CD4-positive, CD25-positive, alpha-beta regulatory T cell (primary cell): ENCODE measurements at regions not wholly inside any gene's neighbourhood (a gene's known extent, or its start where the extent isn't known, plus 50 kb on each side); places are given as distances from the start of the nearest gene placed in this dataset.

Experiments used
- ATAC-seq, 2 donors: fragments of 150-1000 bp; cut with Tn5 transposase; one replicate each; pipeline ENCODE4 v1.10.0; 2021; ENCODE audit warnings: low read depth in 2 of 2, moderate number of reproducible peaks in 2 of 2, moderate library complexity in 1 of 2
- DNase-seq, 3 donors: peaks; one replicate each; pipeline versions ENCODE4 v3.0.0 to v3.0.0-alpha.2; 2012 to 2022; ENCODE audit warnings: mixed read lengths in 1 of 3
- H3K27ac ChIP-seq: one replicate; pipeline ENCODE4 v1.7.0; 2013; ENCODE audit warnings: mild to moderate bottlenecking, low read length; ENCODE audit not compliant: insufficient read depth, poor library complexity, severe bottlenecking
- H3K27me3 ChIP-seq: one replicate; pipeline ENCODE4 v1.7.0; 2013; ENCODE audit warnings: low read length; ENCODE audit not compliant: control insufficient read depth, insufficient read depth
- H3K36me3 ChIP-seq: one replicate; pipeline ENCODE4 v1.7.0; 2013; ENCODE audit warnings: mild to moderate bottlenecking, low read length, moderate library complexity; ENCODE audit not compliant: control insufficient read depth, insufficient read depth
- H3K4me1 ChIP-seq: 2 replicates; pipeline ENCODE4 v1.7.0; 2013; ENCODE audit warnings: mild to moderate bottlenecking, low read length; ENCODE audit not compliant: insufficient read depth, control insufficient read depth, poor library complexity, severe bottlenecking
- H3K4me3 ChIP-seq: one replicate; pipeline ENCODE4 v1.7.0; 2013; ENCODE audit warnings: low read depth, mild to moderate bottlenecking, low read length, moderate library complexity
- H3K9me3 ChIP-seq, 2 experiments: 1 replicate in 1 of 2; 2 replicates in 1 of 2; pipeline ENCODE4 v1.7.0; 2013; ENCODE audit warnings: low read length in 2 of 2, mild to moderate bottlenecking in 1 of 2, moderate library complexity in 1 of 2; ENCODE audit not compliant: control insufficient read depth in 2 of 2
- H3K27ac Mint-ChIP-seq, 3 donors: one replicate each; pipeline ENCODE4 v1.8.0; 2020 to 2022; ENCODE audit warnings: mild to moderate bottlenecking in 3 of 3, mixed read lengths in 3 of 3, moderate library complexity in 2 of 3
- H3K27me3 Mint-ChIP-seq: one replicate; pipeline ENCODE4 v1.8.0; 2022; ENCODE audit warnings: mild to moderate bottlenecking, mixed read lengths
- H3K36me3 Mint-ChIP-seq: one replicate; pipeline ENCODE4 v1.8.0; 2020; ENCODE audit warnings: mixed read lengths
- H3K4me1 Mint-ChIP-seq, 4 donors: one replicate each; pipeline ENCODE4 v1.8.0; 2020 to 2022; ENCODE audit warnings: mixed read lengths in 4 of 4, mild to moderate bottlenecking in 1 of 4
- H3K4me3 Mint-ChIP-seq, 4 donors: one replicate each; pipeline ENCODE4 v1.8.0; 2020 to 2022; ENCODE audit warnings: mild to moderate bottlenecking in 4 of 4, mixed read lengths in 4 of 4, moderate library complexity in 3 of 4
- H3K9me3 Mint-ChIP-seq, 7 donors: one replicate each; pipeline ENCODE4 v1.8.0; 2020 to 2022; ENCODE audit warnings: mixed read lengths in 7 of 7, mild to moderate bottlenecking in 3 of 7, moderate library complexity in 2 of 7

- Mint-ChIP-seq H3K27ac (peak overlapping the region in 1 of 3 donors; percentile 23), H3K36me3 (no peaks in the 10 kb centered on the region), H3K9me3 (peaks cover 0 to 2% (median 0%) of the 10 kb centered on the region in 7 donors), H3K27me3 (no peaks in the 10 kb centered on the region), H3K4me1 (no peaks in the 10 kb centered on the region), H3K4me3 (no peak overlapping the region)
- Histone ChIP-seq H3K4me3 (no peak overlapping the region), H3K9me3 (no peaks in the 10 kb centered on the region), H3K36me3 (no peaks in the 10 kb centered on the region), H3K27me3 (no peaks in the 10 kb centered on the region), H3K4me1 (no peaks in the 10 kb centered on the region), H3K27ac (no peak overlapping the region)
- ATAC-seq: no peak
- no peak for DNase-seq
These were observed 123.3 kb upstream of the ST6GAL2 start for GRCh38 chr2:107009275-107009674.

DNA sequence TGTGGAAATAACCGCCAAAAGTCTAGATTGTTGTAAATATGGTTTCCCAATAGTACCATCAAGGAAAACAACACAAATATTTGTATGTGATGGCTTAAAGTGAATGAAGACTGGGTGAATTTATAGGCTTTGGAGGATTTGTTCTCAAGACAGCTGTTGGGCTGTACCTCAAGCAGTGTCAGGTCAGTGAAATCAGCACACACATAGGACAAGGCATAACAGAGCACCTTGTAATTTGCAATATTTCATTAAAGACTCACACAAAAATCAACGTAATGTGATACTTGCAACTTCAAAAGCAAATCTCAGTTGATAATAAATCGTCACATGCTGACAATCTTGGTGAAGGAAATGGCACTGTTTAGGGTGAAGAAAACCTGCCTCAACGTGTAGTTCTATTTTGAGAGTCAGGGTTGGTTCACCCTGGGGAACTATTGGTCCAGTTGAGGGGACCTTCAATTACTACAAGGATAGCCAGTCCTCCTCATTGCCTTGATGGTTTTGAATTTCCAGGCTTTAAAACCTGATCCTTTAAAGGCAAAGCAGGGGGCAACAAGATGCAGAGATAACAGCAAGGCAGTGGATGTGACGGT, 126.8 kb upstream of the ST6GAL2 start:
- Mint-ChIP-seq H3K27ac (no peak overlapping the region), H3K4me3 (no peak overlapping the region), H3K9me3 (peaks cover 0 to 1% (median 0%) of the 10 kb centered on the region in 7 donors), H3K27me3 (no peaks in the 10 kb centered on the region), H3K4me1 (no peaks in the 10 kb centered on the region), H3K36me3 (no peaks in the 10 kb centered on the region)
- Histone ChIP-seq H3K4me1 (no peaks in the 10 kb centered on the region), H3K4me3 (no peak overlapping the region), H3K36me3 (no peaks in the 10 kb centered on the region), H3K9me3 (no peaks in the 10 kb centered on the region), H3K27me3 (no peaks in the 10 kb centered on the region), H3K27ac (no peak overlapping the region)
- ATAC-seq: no peak
- no peak for DNase-seq

- Mint-ChIP-seq H3K36me3 (no peaks in the 10 kb centered on the region), H3K27me3 (no peaks in the 10 kb centered on the region), H3K27ac (no peak overlapping the region), H3K9me3 (no peaks in the 10 kb centered on the region), H3K4me3 (no peak overlapping the region), H3K4me1 (no peaks in the 10 kb centered on the region)
- Histone ChIP-seq H3K9me3 (no peaks in the 10 kb centered on the region), H3K4me3 (no peak overlapping the region), H3K27ac (no peak overlapping the region), H3K36me3 (no peaks in the 10 kb centered on the region), H3K27me3 (no peaks in the 10 kb centered on the region), H3K4me1 (no peaks in the 10 kb centered on the region)
- no peak for DNase-seq
- no peak for ATAC-seq
These were observed 127.9 kb upstream of the ST6GAL2 start for GRCh38 chr2:107013884-107014283.

DNA sequence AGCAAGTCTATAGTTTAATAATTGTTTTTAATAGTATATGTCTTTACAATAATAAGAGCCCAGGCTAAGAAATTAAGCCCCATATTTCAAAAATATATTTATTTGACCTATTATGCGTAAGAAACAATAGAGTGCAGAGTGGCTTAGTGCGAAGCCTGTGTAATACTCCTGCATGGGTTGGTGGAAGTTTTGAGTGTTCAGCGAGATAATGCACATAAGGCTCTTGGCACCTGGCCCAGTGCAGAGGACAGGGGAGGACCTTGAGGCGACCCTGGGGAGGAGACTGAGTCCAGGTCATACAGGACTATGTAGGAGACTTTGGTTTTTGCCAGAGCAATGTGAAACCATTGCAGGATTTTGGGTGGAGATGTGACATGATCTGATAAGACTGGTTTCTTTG, 132.4 kb upstream of the ST6GAL2 start:
- no peaks in the 10 kb centered on the region for H3K27me3 ChIP-seq
- H3K27ac Mint-ChIP-seq: no peak overlapping the region
- no peaks in the 10 kb centered on the region for H3K36me3 ChIP-seq
- no peaks in the 10 kb centered on the region for H3K9me3 ChIP-seq
- no peak for ATAC-seq
- H3K4me3 ChIP-seq: no peak overlapping the region
- no peaks in the 10 kb centered on the region for H3K27me3 Mint-ChIP-seq
- H3K4me1 ChIP-seq: no peaks in the 10 kb centered on the region
- no peaks in the 10 kb centered on the region for H3K4me1 Mint-ChIP-seq
- H3K27ac ChIP-seq: no peak overlapping the region
- DNase-seq: no peak
- no peak overlapping the region for H3K4me3 Mint-ChIP-seq
- H3K9me3 Mint-ChIP-seq: peaks cover 0 to 5% (median 0%) of the 10 kb centered on the region in 7 donors
- H3K36me3 Mint-ChIP-seq: no peaks in the 10 kb centered on the region

DNA sequence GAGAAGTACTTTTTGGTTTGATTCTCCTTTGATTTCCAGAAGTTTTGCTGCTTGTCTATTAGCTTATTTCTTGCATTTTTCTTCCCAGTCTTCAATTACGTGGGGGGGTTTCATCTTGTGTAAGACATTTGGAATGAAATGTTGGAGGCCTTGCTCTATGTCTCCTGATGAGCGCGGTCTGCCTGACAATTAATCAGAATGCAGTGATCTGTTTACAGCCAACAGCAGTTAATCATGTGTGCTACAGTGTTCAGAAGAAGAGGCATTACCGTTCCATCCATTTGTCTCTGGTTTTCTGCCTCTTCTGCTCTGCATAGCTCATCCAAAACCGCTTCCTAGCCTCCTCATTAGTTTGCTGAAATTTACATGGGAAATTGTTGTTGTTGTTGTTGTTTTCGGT, 134.4 kb upstream of the ST6GAL2 start:
- no peaks in the 10 kb centered on the region for H3K9me3 ChIP-seq
- peaks cover 0 to 8% (median 5%) of the 10 kb centered on the region in 7 donors for H3K9me3 Mint-ChIP-seq
- no peaks in the 10 kb centered on the region for H3K27me3 Mint-ChIP-seq
- H3K27ac ChIP-seq: no peak overlapping the region
- H3K27ac Mint-ChIP-seq: no peak overlapping the region
- H3K36me3 ChIP-seq: no peaks in the 10 kb centered on the region
- H3K4me1 ChIP-seq: no peaks in the 10 kb centered on the region
- ATAC-seq: no peak
- no peaks in the 10 kb centered on the region for H3K36me3 Mint-ChIP-seq
- H3K4me3 ChIP-seq: no peak overlapping the region
- no peaks in the 10 kb centered on the region for H3K4me1 Mint-ChIP-seq
- no peak overlapping the region for H3K4me3 Mint-ChIP-seq
- H3K27me3 ChIP-seq: no peaks in the 10 kb centered on the region
- no peak for DNase-seq

DNA sequence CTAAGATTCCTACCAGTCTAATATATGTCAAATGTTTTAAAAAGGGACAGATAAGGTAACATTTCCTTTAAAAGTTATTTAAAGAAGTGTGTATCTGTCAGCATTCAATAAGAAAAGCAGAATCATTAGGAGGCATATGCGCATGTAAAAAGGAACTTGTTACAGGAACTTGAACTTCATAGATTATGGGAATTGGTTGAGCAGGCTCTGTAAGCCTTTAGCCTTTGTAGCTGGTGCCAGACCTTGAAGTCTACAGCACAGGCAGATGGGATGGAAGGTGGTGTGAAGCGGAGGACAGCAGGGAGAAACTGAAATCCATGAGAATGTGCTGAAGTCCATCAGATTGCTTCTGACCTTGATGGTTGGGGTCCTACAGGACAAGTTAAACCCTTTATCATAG, 138.3 kb upstream of the ST6GAL2 start:
- ATAC-seq: no peak
- peaks cover 0 to 8% (median 5%) of the 10 kb centered on the region in 7 donors for H3K9me3 Mint-ChIP-seq
- no peaks in the 10 kb centered on the region for H3K36me3 Mint-ChIP-seq

DNA sequence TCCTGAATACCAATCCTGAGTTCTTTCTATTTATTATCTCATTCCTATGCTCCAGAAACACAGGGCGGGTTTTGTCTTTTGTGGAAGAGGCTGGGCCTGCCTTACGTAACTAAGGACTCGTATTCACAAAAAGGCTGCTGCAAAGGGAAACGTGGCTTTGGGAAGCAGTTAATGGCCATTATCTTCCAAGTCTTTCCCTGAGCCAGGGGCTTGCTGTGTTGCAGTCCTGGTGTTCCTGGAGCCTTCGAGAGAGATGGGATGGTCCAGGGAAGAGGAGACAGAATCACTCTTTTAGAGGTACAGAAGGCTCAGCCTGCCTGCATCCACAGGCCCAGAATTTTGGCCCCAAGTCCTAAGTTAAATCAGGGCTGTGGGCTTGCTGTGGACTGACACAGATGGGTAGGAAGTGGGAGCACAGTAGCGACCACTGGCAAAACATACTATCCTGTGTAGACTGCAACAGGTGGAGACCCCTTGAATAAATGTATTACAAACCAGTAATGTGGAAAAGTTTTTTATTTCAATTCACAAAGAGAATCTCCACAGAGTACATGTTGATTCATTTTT, 139.4 kb upstream of the ST6GAL2 start:
- H3K27me3 ChIP-seq: no peaks in the 10 kb centered on the region
- no peak overlapping the region for H3K27ac Mint-ChIP-seq
- DNase-seq (no peak), ATAC-seq (no peak)
- no peak overlapping the region for H3K4me3 Mint-ChIP-seq
- no peak overlapping the region for H3K27ac ChIP-seq
- no peaks in the 10 kb centered on the region for H3K36me3 Mint-ChIP-seq
- H3K4me1 ChIP-seq: no peaks in the 10 kb centered on the region
- H3K4me1 Mint-ChIP-seq: no peaks in the 10 kb centered on the region
- H3K9me3 ChIP-seq: no peaks in the 10 kb centered on the region
- peaks cover 0 to 8% (median 5%) of the 10 kb centered on the region in 7 donors for H3K9me3 Mint-ChIP-seq
- no peaks in the 10 kb centered on the region for H3K36me3 ChIP-seq
- no peaks in the 10 kb centered on the region for H3K27me3 Mint-ChIP-seq
- H3K4me3 ChIP-seq: no peak overlapping the region

More for the DNA sequence above, 138.3 kb upstream of the ST6GAL2 start:
- no peak overlapping the region for H3K4me3 ChIP-seq
- no peak overlapping the region for H3K27ac ChIP-seq
- DNase-seq: no peak
- Mint-ChIP-seq H3K27me3 (no peaks in the 10 kb centered on the region), H3K27ac (no peak overlapping the region), H3K4me3 (no peak overlapping the region), H3K4me1 (no peaks in the 10 kb centered on the region)
- no peaks in the 10 kb centered on the region for H3K36me3 ChIP-seq
- H3K27me3 ChIP-seq: no peaks in the 10 kb centered on the region
- no peaks in the 10 kb centered on the region for H3K9me3 ChIP-seq
- H3K4me1 ChIP-seq: no peaks in the 10 kb centered on the region

GRCh38 chr2:107025869-107026380, 140.0 kb upstream of the ST6GAL2 start:
- Histone ChIP-seq H3K4me3 (no peak overlapping the region), H3K27me3 (no peaks in the 10 kb centered on the region), H3K4me1 (no peaks in the 10 kb centered on the region), H3K9me3 (no peaks in the 10 kb centered on the region), H3K36me3 (no peaks in the 10 kb centered on the region), H3K27ac (no peak overlapping the region)
- H3K27ac Mint-ChIP-seq: no peak overlapping the region
- H3K36me3 Mint-ChIP-seq: no peaks in the 10 kb centered on the region
- ATAC-seq (no peak), DNase-seq (no peak)
- no peaks in the 10 kb centered on the region for H3K27me3 Mint-ChIP-seq
- H3K9me3 Mint-ChIP-seq: peaks cover 0 to 8% (median 5%) of the 10 kb centered on the region in 7 donors
- H3K4me1 Mint-ChIP-seq: no peaks in the 10 kb centered on the region
- no peak overlapping the region for H3K4me3 Mint-ChIP-seq
